Aorta (tissue), 5 donors: ENCODE measurements at regions not wholly inside any gene's neighbourhood (a gene's known extent, or its start where the extent isn't known, plus 50 kb on each side); places are given as distances from the start of the nearest gene placed in this dataset.

ENCODE experiments used
- ATAC-seq: fragments of 200-7000 bp; cut with Tn5 transposase; one replicate; pipeline ENCODE4 v1.9.1; 2022; ENCODE audit warnings: moderate library complexity; ENCODE audit not compliant: low FRiP score
- DNase-seq, 2 donors: peaks; one replicate each; pipeline ENCODE4 v3.0.0-alpha.2; 2020
- H3K27ac ChIP-seq, 2 donors: one replicate each; pipeline ENCODE4 v1.5.1; 2013; ENCODE audit warnings: low read length in 2 of 2, mild to moderate bottlenecking in 2 of 2, moderate library complexity in 2 of 2, control low read depth in 1 of 2, inconsistent platforms in 1 of 2, low read depth in 1 of 2
- H3K27me3 ChIP-seq, 2 donors: one replicate each; pipeline ENCODE4 v1.6.1; 2013; ENCODE audit warnings: control low read depth in 1 of 2, low read length in 1 of 2, mild to moderate bottlenecking in 1 of 2, moderate library complexity in 1 of 2; ENCODE audit not compliant: insufficient read depth in 2 of 2, control insufficient read depth in 1 of 2
- H3K36me3 ChIP-seq, 2 donors: one replicate each; pipeline ENCODE4 v1.6.1; 2013; ENCODE audit warnings: control low read depth in 1 of 2, low read length in 1 of 2, mild to moderate bottlenecking in 1 of 2; ENCODE audit not compliant: insufficient read depth in 2 of 2, control insufficient read depth in 1 of 2
- H3K4me1 ChIP-seq, 2 donors: one replicate each; pipeline ENCODE4 v1.6.1; 2013; ENCODE audit warnings: low read length in 2 of 2, control low read depth in 1 of 2, mild to moderate bottlenecking in 1 of 2, moderate library complexity in 1 of 2; ENCODE audit not compliant: insufficient read depth in 2 of 2, control insufficient read depth in 1 of 2
- H3K4me3 ChIP-seq, 2 donors: one replicate each; pipeline ENCODE4 v1.5.1; 2013; ENCODE audit warnings: low read length in 2 of 2, control low read depth in 1 of 2, mild to moderate bottlenecking in 1 of 2
- H3K9me3 ChIP-seq: one replicate; pipeline ENCODE4 v1.6.1; 2013; ENCODE audit warnings: mild to moderate bottlenecking, low read length; ENCODE audit not compliant: control insufficient read depth
- WGBS, 2 donors: extraction: QIAGEN DNeasy Blood & Tissue Kit; methylation state at CpG; one replicate each; pipeline ENCODE4 v1.1.7; 2013; 5-methylcytosine and 5-hydroxymethylcytosine counted together
- intact Hi-C, 2 donors: fragments of 100-400 bp; cut with DNase I; formaldehyde crosslinking; loops; one replicate each; pipeline versions ENCODE4 v1.14.2 to v1.15.0; 2022
- donor health status: healthy with polysubstance abuse.
- donor health status: Bipolar disorder and iron deficiency.
- donor health status: DM: no; HTN: no; CAD: no.
- donor health status: DM: no; HTN: no; CAD: no.
- donor health status: DM: yes; HTN: yes; CAD: no.

- no peak overlapping the region for H3K4me3 ChIP-seq
- H3K9me3 ChIP-seq: no peaks in the 10 kb centered on the region
- H3K4me1 ChIP-seq: no peaks in the 10 kb centered on the region
- no peaks in the 10 kb centered on the region for H3K36me3 ChIP-seq
- no peak for ATAC-seq
- DNase-seq: no peak
- no peaks in the 10 kb centered on the region for H3K27me3 ChIP-seq
- H3K27ac ChIP-seq: no peak overlapping the region
- intact Hi-C loops: no loop called here
Measured at GRCh38 chr7:54129035-54129434, 413.1 kb upstream of the VSTM2A start.

DNA sequence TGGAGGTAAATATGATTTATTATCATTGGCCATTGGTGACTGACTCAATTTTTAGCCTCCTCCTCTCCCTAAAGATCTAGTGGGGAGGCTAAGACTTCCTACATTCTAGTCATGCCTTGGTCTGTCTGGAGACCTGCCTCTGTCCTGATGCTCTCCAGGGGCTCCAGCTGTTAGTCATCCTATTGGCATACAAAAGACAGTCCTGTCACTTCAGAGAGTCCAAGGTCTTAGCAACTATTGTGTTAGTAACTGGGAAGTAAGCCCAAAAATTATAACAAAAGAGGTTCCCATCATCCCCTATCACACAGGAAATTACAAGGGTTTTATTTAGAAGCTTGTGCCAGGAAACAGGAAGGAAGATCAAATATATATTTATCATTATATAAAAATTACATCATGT, 400.6 kb upstream of the VSTM2A start:
- Histone ChIP-seq H3K4me3 (no peak overlapping the region), H3K27ac (no peak overlapping the region), H3K27me3 (no peaks in the 10 kb centered on the region), H3K9me3 (no peaks in the 10 kb centered on the region), H3K4me1 (no peaks in the 10 kb centered on the region), H3K36me3 (no peaks in the 10 kb centered on the region)
- intact Hi-C loops: no loop called here
- no peak for DNase-seq
- ATAC-seq: no peak

- WGBS, 2 donors: 87 to 88% methylated on average over 8 of the region's 8 CpGs
- no peak overlapping the region for H3K4me3 ChIP-seq
- no peak for ATAC-seq
- H3K9me3 ChIP-seq: no peaks in the 10 kb centered on the region
- H3K27ac ChIP-seq: no peak overlapping the region
- intact Hi-C loops: no loop called here
- H3K36me3 ChIP-seq: no peaks in the 10 kb centered on the region
- H3K4me1 ChIP-seq: no peaks in the 10 kb centered on the region
- no peaks in the 10 kb centered on the region for H3K27me3 ChIP-seq
- DNase-seq: no peak
Measured at GRCh38 chr7:54145716-54146115, 396.5 kb upstream of the VSTM2A start.

DNA sequence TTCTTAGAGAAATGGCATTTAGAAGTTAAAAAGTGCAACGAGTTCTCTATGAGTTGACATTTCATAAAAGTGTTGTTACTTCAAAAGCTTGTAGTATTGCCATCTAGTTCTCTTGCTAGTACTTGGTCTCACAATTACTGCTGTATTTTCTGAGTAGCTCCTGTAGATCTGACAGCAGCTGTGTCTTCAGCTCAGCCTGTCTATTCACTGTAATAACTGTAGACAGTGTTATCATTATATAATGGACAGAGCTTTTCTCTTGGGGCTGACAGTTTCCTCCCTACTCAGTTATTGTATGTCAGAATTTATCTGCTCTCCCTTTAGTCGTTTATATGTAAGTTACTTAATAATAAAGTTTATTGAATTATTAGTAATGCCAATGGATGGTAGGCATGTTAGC, 388.7 kb upstream of the VSTM2A start:
- intact Hi-C loops: no loop called here
- no peak overlapping the region for H3K4me3 ChIP-seq
- H3K27me3 ChIP-seq: no peaks in the 10 kb centered on the region
- no peak overlapping the region for H3K27ac ChIP-seq
- H3K9me3 ChIP-seq: no peaks in the 10 kb centered on the region
- ATAC-seq (no peak), DNase-seq (no peak)
- 41 to 61% methylated on average over 2 of the region's 2 CpGs for WGBS, 2 donors
- H3K36me3 ChIP-seq: no peaks in the 10 kb centered on the region
- H3K4me1 ChIP-seq: no peaks in the 10 kb centered on the region

GRCh38 chr7:54159088-54159487, 383.1 kb upstream of the VSTM2A start:
- Histone ChIP-seq H3K4me3 (no peak overlapping the region), H3K27me3 (no peaks in the 10 kb centered on the region), H3K9me3 (no peaks in the 10 kb centered on the region), H3K36me3 (no peaks in the 10 kb centered on the region), H3K4me1 (no peaks in the 10 kb centered on the region), H3K27ac (no peak overlapping the region)
- intact Hi-C loops: no loop called here
- 51 to 57% methylated on average over 2 of the region's 2 CpGs for WGBS, 2 donors
- DNase-seq (no peak), ATAC-seq (no peak)

DNA sequence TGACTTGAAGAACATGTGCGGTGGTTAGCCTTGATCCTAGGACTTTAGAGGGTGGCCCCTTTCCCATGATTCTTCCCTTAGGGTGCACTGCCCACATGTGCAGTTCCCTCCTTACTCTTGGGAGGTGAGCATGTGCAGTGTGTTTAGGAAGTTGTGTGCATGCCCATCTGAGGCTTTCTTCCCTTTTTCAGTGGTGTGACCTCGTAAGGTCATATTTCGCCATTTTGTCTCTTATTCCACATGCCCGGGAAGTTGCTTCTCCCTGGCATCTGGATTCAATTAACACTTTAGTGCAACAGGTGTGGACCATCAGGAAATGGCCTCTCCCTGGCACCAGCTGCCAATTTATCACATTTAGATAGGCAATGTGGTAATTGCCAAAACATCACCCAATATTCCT, 380.6 kb upstream of the VSTM2A start:
- H3K4me3 ChIP-seq: no peak overlapping the region
- intact Hi-C loops: no loop called here
- H3K27me3 ChIP-seq: no peaks in the 10 kb centered on the region
- WGBS, 2 donors: 74 to 75% methylated on average over 4 of the region's 4 CpGs
- ATAC-seq (no peak), DNase-seq (no peak)
- H3K36me3 ChIP-seq: no peaks in the 10 kb centered on the region
- no peak overlapping the region for H3K27ac ChIP-seq
- no peaks in the 10 kb centered on the region for H3K9me3 ChIP-seq
- H3K4me1 ChIP-seq: no peaks in the 10 kb centered on the region

GRCh38 chr7:54166419-54166818, 375.8 kb upstream of the VSTM2A start:
- no peaks in the 10 kb centered on the region for H3K36me3 ChIP-seq
- H3K27ac ChIP-seq: no peak overlapping the region
- no peak for DNase-seq
- WGBS, 2 donors: 68 to 82% methylated on average over 4 of the region's 4 CpGs
- H3K4me3 ChIP-seq: no peak overlapping the region
- intact Hi-C loops: no loop called here
- H3K9me3 ChIP-seq: no peaks in the 10 kb centered on the region
- H3K4me1 ChIP-seq: no peaks in the 10 kb centered on the region
- ATAC-seq: no peak
- H3K27me3 ChIP-seq: no peaks in the 10 kb centered on the region

DNA sequence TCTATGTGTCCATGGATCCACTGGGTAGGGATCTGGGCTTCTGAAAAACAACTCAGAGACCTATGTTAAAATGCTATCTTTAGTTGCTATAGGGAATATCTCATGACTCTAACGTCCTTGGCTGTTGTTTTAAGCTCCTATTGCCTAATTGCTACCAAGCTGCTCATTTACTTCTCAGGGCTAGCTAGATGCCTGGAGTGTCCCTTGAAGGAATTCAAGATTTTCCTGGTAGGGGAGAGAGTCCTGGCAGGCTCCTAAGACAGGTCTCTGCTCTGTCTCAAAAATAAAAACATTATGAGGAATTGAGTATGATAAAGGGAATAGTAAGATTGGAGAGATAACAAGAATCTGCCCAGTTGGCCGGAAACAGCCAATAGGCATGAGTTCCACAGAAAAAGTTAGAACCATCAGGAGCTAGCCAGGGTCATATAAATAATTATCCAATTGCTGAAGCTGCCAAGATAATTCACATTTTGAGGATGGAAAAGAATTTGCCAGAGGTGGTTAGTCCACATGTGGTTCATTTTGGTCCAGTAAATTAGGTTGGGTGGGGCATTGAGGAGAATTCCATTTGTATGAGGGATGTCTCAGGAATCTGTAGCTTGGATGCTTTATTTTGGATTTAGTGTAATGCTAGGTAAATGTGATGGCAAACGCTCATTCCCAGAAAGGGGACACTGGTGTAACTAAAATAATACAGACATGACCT, 362.7 kb upstream of the VSTM2A start:
- Histone ChIP-seq H3K36me3 (no peaks in the 10 kb centered on the region), H3K27ac (no peak overlapping the region), H3K4me1 (no peaks in the 10 kb centered on the region), H3K9me3 (peaks cover 1% of the 10 kb centered on the region), H3K27me3 (no peaks in the 10 kb centered on the region), H3K4me3 (no peak overlapping the region)
- WGBS, 2 donors: 43 to 54% methylated on average over 3 of the region's 3 CpGs
- intact Hi-C loops: no loop called here
- ATAC-seq (no peak), DNase-seq (no peak)

GRCh38 chr7:54180796-54181195, 361.4 kb upstream of the VSTM2A start:
- WGBS, 2 donors: 57 to 83% methylated on average over 2 of the region's 2 CpGs
- no peak for DNase-seq
- ATAC-seq: no peak
- H3K4me3 ChIP-seq: no peak overlapping the region
- H3K4me1 ChIP-seq: no peaks in the 10 kb centered on the region
- peaks cover 2% of the 10 kb centered on the region for H3K9me3 ChIP-seq
- no peak overlapping the region for H3K27ac ChIP-seq
- H3K36me3 ChIP-seq: no peaks in the 10 kb centered on the region
- H3K27me3 ChIP-seq: no peaks in the 10 kb centered on the region
- intact Hi-C loops: no loop called here
